ENCODE measurements at regions not wholly inside any gene's neighbourhood (a gene's known extent, or its start where the extent isn't known, plus 50 kb on each side); places are given as distances from the start of the nearest gene placed in this dataset.
A peak's percentile ranks its signal among the peaks of the same experiment; 100 is the strongest.

DNA sequence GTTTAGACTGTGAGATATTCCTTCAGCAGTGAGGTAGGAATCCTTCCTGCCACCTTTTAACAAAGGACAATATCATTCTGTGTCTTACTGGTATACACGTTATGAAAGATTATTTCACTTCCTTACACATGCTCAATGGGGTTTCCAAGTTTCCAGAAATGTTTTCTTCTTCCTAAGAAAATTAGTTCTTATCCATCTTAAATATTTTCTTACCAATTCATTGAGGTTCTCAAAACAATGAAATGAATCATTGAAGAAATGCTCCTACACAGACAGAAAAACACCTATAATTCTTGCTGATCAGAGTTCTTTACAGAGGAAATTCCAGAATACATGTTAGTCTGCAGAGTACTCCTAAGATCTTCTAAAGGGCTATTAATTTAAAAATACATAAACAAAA lies 51.4 kb upstream of the SEC61G start:
- no peak overlapping the region for H3K27ac ChIP-seq (ENCODE audit: low read depth, low read length)
- H3K4me3 ChIP-seq (ENCODE audit: low read length in 3 of 3): no peak overlapping the region
- no peaks in the 10 kb centered on the region for H3K27me3 ChIP-seq (ENCODE audit: control insufficient read depth in 3 of 3, insufficient read depth in 3 of 3, low read length in 3 of 3)
- peaks cover 0 to 8% (median 2%) of the 10 kb centered on the region in 3 donors for H3K4me1 ChIP-seq (ENCODE audit: control insufficient read depth in 3 of 3, insufficient read depth in 3 of 3, low read length in 3 of 3)
- no peaks in the 10 kb centered on the region for H3K36me3 ChIP-seq (ENCODE audit: control insufficient read depth in 3 of 3, insufficient read depth in 3 of 3, low read length in 3 of 3)
- no peak overlapping the region for H3K9ac ChIP-seq (ENCODE audit: low read depth in 1 of 3, low read length in 3 of 3)
- H3K9me3 ChIP-seq (ENCODE audit: control insufficient read depth in 3 of 3, low read length in 3 of 3): no peaks in the 10 kb centered on the region

DNA sequence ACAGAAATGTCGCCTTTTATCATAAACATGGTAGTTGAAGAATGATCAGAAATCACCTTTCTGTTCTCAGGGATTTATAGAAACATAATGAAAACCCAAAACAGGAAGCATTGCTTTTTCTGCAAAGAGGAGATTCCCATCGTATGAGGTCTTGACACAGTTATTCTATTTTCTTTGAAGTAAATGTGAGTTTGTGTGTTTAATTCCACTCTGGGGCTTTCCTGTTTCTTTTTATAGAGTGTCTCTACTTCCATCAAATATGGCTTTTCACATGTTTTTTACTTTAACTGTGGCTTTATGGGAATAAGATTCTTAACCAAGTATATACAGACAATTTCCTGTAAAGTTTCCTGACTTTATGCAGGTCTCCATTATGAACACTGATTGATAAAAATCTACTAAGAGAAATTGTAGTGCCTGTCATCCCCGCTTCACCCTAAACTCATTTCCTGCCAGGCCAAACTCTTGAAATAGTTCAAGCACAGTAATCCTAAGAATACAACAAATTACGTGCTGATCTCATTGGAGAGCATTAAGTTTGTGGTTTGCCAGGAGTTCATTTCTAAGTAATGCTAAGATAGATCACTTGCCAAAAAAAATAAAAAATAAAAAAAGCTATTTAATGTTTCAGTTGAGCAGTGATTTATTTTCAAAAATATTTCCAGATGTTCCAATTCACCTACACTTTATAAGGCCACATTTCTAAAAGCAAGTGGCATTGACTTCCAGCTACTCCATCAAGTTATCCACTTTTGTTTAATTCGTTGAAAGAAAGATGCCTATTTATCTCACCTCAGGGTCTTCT lies 52.2 kb upstream of the SEC61G start:
- H3K9me3 ChIP-seq (ENCODE audit: control insufficient read depth in 3 of 3, low read length in 3 of 3): no peaks in the 10 kb centered on the region
- H3K9ac ChIP-seq (ENCODE audit: low read depth in 1 of 3, low read length in 3 of 3): no peak overlapping the region
- H3K27ac ChIP-seq (ENCODE audit: low read depth, low read length): no peak overlapping the region
- H3K27me3 ChIP-seq (ENCODE audit: control insufficient read depth in 3 of 3, insufficient read depth in 3 of 3, low read length in 3 of 3): no peaks in the 10 kb centered on the region
- peaks cover 0 to 8% (median 2%) of the 10 kb centered on the region in 3 donors for H3K4me1 ChIP-seq (ENCODE audit: control insufficient read depth in 3 of 3, insufficient read depth in 3 of 3, low read length in 3 of 3)
- no peaks in the 10 kb centered on the region for H3K36me3 ChIP-seq (ENCODE audit: control insufficient read depth in 3 of 3, insufficient read depth in 3 of 3, low read length in 3 of 3)
- H3K4me3 ChIP-seq (ENCODE audit: low read length in 3 of 3): no peak overlapping the region

DNA sequence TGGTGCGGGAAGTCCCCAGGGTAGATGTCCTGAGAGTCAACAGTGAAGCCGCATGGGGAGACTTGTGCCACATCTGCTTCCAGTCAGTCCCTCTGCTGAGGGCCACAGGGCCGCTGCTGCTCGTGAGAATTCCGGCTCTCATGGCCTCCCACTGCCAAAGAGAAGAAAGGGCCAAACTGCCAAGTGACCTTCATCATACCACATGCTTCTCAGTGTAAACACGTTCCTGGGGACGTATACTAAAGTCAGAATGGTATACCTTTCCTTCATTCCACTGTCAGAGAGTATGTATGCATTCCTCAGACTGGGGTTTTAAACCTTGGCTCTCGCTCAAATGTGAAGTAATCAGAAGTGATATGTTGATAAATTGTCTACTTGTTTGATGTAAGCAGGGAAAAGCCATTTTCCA lies 52.8 kb upstream of the SEC61G start:
- Histone ChIP-seq H3K9me3 (ENCODE audit: control insufficient read depth in 3 of 3, low read length in 3 of 3) (no peaks in the 10 kb centered on the region), H3K4me3 (ENCODE audit: low read length in 3 of 3) (no peak overlapping the region), H3K4me1 (ENCODE audit: control insufficient read depth in 3 of 3, insufficient read depth in 3 of 3, low read length in 3 of 3) (peaks cover 0 to 8% (median 2%) of the 10 kb centered on the region in 3 donors), H3K27me3 (ENCODE audit: control insufficient read depth in 3 of 3, insufficient read depth in 3 of 3, low read length in 3 of 3) (no peaks in the 10 kb centered on the region), H3K9ac (ENCODE audit: low read depth in 1 of 3, low read length in 3 of 3) (no peak overlapping the region), H3K36me3 (ENCODE audit: control insufficient read depth in 3 of 3, insufficient read depth in 3 of 3, low read length in 3 of 3) (no peaks in the 10 kb centered on the region), H3K27ac (ENCODE audit: low read depth, low read length) (no peak overlapping the region)

DNA sequence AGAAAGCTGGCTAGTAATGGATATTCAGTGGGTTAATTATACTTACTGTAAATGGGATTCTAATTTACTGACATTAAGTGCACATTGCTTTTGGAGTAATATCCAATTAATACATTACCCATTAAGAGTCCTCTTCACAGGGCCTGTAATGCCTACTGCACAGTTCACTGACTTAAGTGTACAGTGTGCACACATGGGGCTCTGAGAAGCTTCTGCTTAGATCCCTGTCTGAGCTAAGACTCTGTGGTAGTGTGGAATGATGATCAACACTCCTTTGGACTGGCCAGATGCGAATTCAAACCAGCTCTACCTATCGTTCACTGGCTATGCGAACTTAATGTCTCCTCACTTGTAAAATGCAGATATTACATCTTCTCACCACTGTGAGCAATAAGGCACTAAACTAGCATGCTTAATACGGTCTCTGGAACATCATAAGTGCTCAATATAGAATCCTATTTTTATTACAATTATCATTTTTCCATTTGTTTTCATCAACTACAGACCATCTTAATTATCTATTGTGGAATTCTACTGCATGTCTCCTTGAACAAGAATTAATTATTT lies 53.8 kb upstream of the SEC61G start:
- Histone ChIP-seq H3K27ac (ENCODE audit: low read depth, low read length) (no peak overlapping the region), H3K9ac (ENCODE audit: low read depth in 1 of 3, low read length in 3 of 3) (no peak overlapping the region), H3K4me1 (ENCODE audit: control insufficient read depth in 3 of 3, insufficient read depth in 3 of 3, low read length in 3 of 3) (peaks cover 0 to 8% (median 2%) of the 10 kb centered on the region in 3 donors), H3K4me3 (ENCODE audit: low read length in 3 of 3) (no peak overlapping the region), H3K27me3 (ENCODE audit: control insufficient read depth in 3 of 3, insufficient read depth in 3 of 3, low read length in 3 of 3) (no peaks in the 10 kb centered on the region), H3K9me3 (ENCODE audit: control insufficient read depth in 3 of 3, low read length in 3 of 3) (no peaks in the 10 kb centered on the region), H3K36me3 (ENCODE audit: control insufficient read depth in 3 of 3, insufficient read depth in 3 of 3, low read length in 3 of 3) (no peaks in the 10 kb centered on the region)

DNA sequence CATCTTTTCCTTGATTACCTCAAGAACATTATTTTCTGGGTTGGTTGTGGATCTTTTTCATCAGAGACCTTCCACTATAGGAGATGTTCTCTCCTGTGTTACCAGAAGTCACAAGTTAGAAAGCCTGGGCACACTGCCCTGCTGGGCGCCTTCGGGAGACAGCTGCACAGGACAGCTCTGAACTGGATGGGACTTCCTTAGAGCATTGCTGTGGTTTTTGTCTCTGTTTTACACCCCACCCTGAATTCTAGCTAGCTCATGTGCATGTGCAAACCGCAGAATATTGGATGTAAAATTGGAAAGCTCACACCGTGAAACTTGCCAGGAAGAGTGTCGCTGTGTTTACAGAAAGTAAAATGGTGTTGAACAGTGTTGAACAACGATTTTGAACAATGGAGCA lies 54.4 kb upstream of the SEC61G start:
- Histone ChIP-seq H3K27ac (ENCODE audit: low read depth, low read length) (no peak overlapping the region), H3K9ac (ENCODE audit: low read depth in 1 of 3, low read length in 3 of 3) (no peak overlapping the region), H3K9me3 (ENCODE audit: control insufficient read depth in 3 of 3, low read length in 3 of 3) (no peaks in the 10 kb centered on the region), H3K27me3 (ENCODE audit: control insufficient read depth in 3 of 3, insufficient read depth in 3 of 3, low read length in 3 of 3) (no peaks in the 10 kb centered on the region), H3K4me3 (ENCODE audit: low read length in 3 of 3) (no peak overlapping the region), H3K4me1 (ENCODE audit: control insufficient read depth in 3 of 3, insufficient read depth in 3 of 3, low read length in 3 of 3) (peaks cover 0 to 8% (median 2%) of the 10 kb centered on the region in 3 donors), H3K36me3 (ENCODE audit: control insufficient read depth in 3 of 3, insufficient read depth in 3 of 3, low read length in 3 of 3) (no peaks in the 10 kb centered on the region)

DNA sequence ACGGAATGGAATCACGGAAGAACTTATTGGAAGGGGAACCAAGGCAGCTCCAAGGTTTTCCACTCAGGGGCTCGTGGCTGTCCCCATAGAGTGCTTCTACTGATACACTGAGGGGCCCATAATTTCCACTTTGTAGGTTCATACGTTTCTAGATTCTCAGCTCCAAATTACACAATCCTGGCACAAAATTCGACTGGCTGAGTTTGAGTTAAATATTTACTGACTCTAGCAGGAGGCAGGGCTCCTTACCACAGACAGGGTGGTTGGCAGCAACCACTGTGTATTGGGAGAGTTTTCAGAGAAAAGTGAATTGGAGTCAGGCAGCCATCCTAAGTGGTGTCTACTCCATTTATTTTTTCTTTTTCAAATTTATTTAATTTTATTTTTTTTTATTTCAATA lies 55.4 kb upstream of the SEC61G start:
- Histone ChIP-seq H3K9me3 (ENCODE audit: control insufficient read depth in 3 of 3, low read length in 3 of 3) (no peaks in the 10 kb centered on the region), H3K27ac (ENCODE audit: low read depth, low read length) (no peak overlapping the region), H3K36me3 (ENCODE audit: control insufficient read depth in 3 of 3, insufficient read depth in 3 of 3, low read length in 3 of 3) (no peaks in the 10 kb centered on the region), H3K4me1 (ENCODE audit: control insufficient read depth in 3 of 3, insufficient read depth in 3 of 3, low read length in 3 of 3) (peaks cover 0 to 8% (median 2%) of the 10 kb centered on the region in 3 donors), H3K4me3 (ENCODE audit: low read length in 3 of 3) (no peak overlapping the region), H3K9ac (ENCODE audit: low read depth in 1 of 3, low read length in 3 of 3) (no peak overlapping the region), H3K27me3 (ENCODE audit: control insufficient read depth in 3 of 3, insufficient read depth in 3 of 3, low read length in 3 of 3) (no peaks in the 10 kb centered on the region)

DNA sequence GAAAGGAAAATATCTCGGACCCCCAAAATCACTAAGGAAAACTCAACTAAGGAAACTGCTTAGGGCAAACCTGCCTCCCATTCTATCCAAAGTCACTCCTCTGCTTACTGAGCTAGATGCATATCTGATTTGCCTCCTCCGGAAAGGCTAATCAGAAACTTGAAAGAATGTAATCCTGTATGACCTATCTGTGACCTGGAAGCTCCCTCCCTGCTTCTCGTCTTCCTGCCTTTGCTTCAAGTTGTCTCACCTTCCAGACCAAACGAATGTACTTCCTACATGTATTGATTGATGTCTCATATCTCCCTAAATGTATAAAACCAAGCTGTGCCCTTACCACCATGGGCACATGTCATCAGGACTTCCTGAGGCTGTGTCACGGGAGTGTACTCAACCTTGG lies 58.1 kb upstream of the SEC61G start:
- Histone ChIP-seq H3K36me3 (ENCODE audit: control insufficient read depth in 3 of 3, insufficient read depth in 3 of 3, low read length in 3 of 3) (no peaks in the 10 kb centered on the region), H3K4me1 (ENCODE audit: control insufficient read depth in 3 of 3, insufficient read depth in 3 of 3, low read length in 3 of 3) (peaks cover 0 to 4% (median 0%) of the 10 kb centered on the region in 3 donors), H3K9me3 (ENCODE audit: control insufficient read depth in 3 of 3, low read length in 3 of 3) (no peaks in the 10 kb centered on the region), H3K27me3 (ENCODE audit: control insufficient read depth in 3 of 3, insufficient read depth in 3 of 3, low read length in 3 of 3) (no peaks in the 10 kb centered on the region), H3K9ac (ENCODE audit: low read depth in 1 of 3, low read length in 3 of 3) (no peak overlapping the region), H3K27ac (ENCODE audit: low read depth, low read length) (no peak overlapping the region), H3K4me3 (ENCODE audit: low read length in 3 of 3) (no peak overlapping the region)

DNA sequence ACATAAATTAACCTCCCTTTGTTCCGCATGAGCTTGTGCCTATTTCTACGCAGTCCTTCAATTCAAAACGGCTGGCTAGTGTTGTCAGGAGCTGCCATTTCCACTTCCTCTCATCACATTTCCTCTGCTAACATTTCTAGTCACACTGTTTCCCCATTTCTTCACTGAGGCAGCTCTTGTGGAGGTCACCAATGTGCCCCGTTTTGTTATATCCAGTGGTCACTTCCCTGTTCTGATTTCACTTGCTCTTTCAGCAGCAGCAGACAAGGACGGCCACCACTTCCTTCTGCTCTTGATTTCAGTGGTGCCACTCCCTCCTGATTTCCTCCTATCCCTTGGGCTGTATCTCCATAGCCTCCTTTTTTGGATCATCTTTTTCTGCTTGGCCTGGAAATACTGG lies 64.8 kb upstream of the SEC61G start:
- H3K9me3 ChIP-seq (ENCODE audit: control insufficient read depth in 3 of 3, low read length in 3 of 3): no peaks in the 10 kb centered on the region
- H3K9ac ChIP-seq (ENCODE audit: low read depth in 1 of 3, low read length in 3 of 3): no peak overlapping the region
- H3K36me3 ChIP-seq (ENCODE audit: control insufficient read depth in 3 of 3, insufficient read depth in 3 of 3, low read length in 3 of 3): no peaks in the 10 kb centered on the region
- H3K4me1 ChIP-seq (ENCODE audit: control insufficient read depth in 3 of 3, insufficient read depth in 3 of 3, low read length in 3 of 3): no peaks in the 10 kb centered on the region
- no peaks in the 10 kb centered on the region for H3K27me3 ChIP-seq (ENCODE audit: control insufficient read depth in 3 of 3, insufficient read depth in 3 of 3, low read length in 3 of 3)
- no peak overlapping the region for H3K27ac ChIP-seq (ENCODE audit: low read depth, low read length)
- H3K4me3 ChIP-seq (ENCODE audit: low read length in 3 of 3): peak overlapping the region in 1 of 3 donors; percentile 30

DNA sequence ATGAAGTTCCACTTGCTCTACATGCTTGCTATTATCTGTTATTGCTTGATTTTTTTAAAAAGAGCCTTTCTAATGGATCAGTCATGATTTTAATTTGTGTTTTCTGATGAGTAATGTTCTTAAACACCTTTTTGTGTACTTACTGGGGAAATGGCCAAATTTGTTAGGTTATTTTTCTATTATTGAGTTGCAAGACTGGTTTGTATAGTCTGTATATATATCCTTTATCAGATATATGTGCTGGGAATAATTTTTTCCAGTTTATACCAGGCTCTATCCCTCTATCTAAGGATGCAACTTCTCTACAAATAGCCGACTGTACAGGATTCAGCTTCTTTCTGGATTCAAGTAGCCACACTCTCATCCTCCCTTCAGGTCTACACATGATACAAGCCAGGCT lies 65.6 kb upstream of the SEC61G start:
- Histone ChIP-seq H3K36me3 (ENCODE audit: control insufficient read depth in 3 of 3, insufficient read depth in 3 of 3, low read length in 3 of 3) (no peaks in the 10 kb centered on the region), H3K27ac (ENCODE audit: low read depth, low read length) (no peak overlapping the region), H3K4me1 (ENCODE audit: control insufficient read depth in 3 of 3, insufficient read depth in 3 of 3, low read length in 3 of 3) (no peaks in the 10 kb centered on the region), H3K4me3 (ENCODE audit: low read length in 3 of 3) (no peak overlapping the region), H3K9me3 (ENCODE audit: control insufficient read depth in 3 of 3, low read length in 3 of 3) (no peaks in the 10 kb centered on the region), H3K9ac (ENCODE audit: low read depth in 1 of 3, low read length in 3 of 3) (no peak overlapping the region), H3K27me3 (ENCODE audit: control insufficient read depth in 3 of 3, insufficient read depth in 3 of 3, low read length in 3 of 3) (no peaks in the 10 kb centered on the region)

DNA sequence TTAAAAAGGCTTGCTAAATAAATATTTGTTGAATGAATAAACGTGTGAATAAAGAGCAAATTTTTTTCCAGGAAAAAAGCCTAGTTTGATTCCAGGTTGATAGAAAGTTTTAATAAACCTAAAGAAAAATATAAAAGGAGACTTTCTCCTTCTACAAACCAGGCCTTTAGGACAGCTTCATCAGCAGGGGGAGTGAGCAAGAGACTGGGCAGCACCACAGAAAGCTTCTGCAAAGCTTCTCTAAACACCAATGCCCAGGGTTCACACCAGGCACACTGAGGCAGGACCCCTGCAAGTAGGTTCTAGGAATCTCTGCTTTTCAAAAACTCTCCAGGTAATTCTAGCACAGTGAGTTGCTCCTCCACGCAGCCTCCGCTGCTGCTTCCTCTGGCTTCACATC lies 66.4 kb upstream of the SEC61G start:
- H3K36me3 ChIP-seq (ENCODE audit: control insufficient read depth in 3 of 3, insufficient read depth in 3 of 3, low read length in 3 of 3): no peaks in the 10 kb centered on the region
- no peak overlapping the region for H3K27ac ChIP-seq (ENCODE audit: low read depth, low read length)
- H3K9ac ChIP-seq (ENCODE audit: low read depth in 1 of 3, low read length in 3 of 3): no peak overlapping the region
- H3K9me3 ChIP-seq (ENCODE audit: control insufficient read depth in 3 of 3, low read length in 3 of 3): no peaks in the 10 kb centered on the region
- H3K4me1 ChIP-seq (ENCODE audit: control insufficient read depth in 3 of 3, insufficient read depth in 3 of 3, low read length in 3 of 3): no peaks in the 10 kb centered on the region
- no peaks in the 10 kb centered on the region for H3K27me3 ChIP-seq (ENCODE audit: control insufficient read depth in 3 of 3, insufficient read depth in 3 of 3, low read length in 3 of 3)
- no peak overlapping the region for H3K4me3 ChIP-seq (ENCODE audit: low read length in 3 of 3)
